DMS79 (cell line): ENCODE measurements at regions not wholly inside any gene's neighbourhood (a gene's known extent, or its start where the extent isn't known, plus 50 kb on each side); places are given as distances from the start of the nearest gene placed in this dataset.

Experiments
- DNase-seq: peaks from one replicate; lab custom pipeline; 2025; lab: John Stamatoyannopoulos, UW

GRCh38 chr2:217749008-217749407, 253.8 kb downstream of the TNS1 start:
- DNase-seq = no peak

- DNase-seq = no peak
Measured at GRCh38 chr2:217746808-217747207, 256.0 kb downstream of the TNS1 start.

- DNase-seq = no peak
Measured at GRCh38 chr2:217743966-217744761, 258.6 kb downstream of the TNS1 start.

- no peak for DNase-seq
Measured at GRCh38 chr2:217743407-217743806, 259.4 kb downstream of the TNS1 start.

GRCh38 chr2:217742841-217743240, 260.0 kb downstream of the TNS1 start:
- DNase-seq = no peak

GRCh38 chr2:217742276-217742675, 260.5 kb downstream of the TNS1 start:
- no peak for DNase-seq

GRCh38 chr2:217741381-217741955, 261.3 kb downstream of the TNS1 start:
- no peak for DNase-seq

- no peak for DNase-seq
Measured at GRCh38 chr2:217740756-217741155, 262.0 kb downstream of the TNS1 start.

GRCh38 chr2:217740178-217740577, 262.6 kb downstream of the TNS1 start:
- DNase-seq = no peak

GRCh38 chr2:217739741-217740140, 263.1 kb downstream of the TNS1 start:
- no peak for DNase-seq

GRCh38 chr2:217738061-217738460, 264.7 kb downstream of the TNS1 start:
- DNase-seq = no peak

GRCh38 chr2:217736776-217737550, 265.8 kb downstream of the TNS1 start:
- DNase-seq = no peak

- no peak for DNase-seq
Measured at GRCh38 chr2:217735899-217736298, 266.9 kb downstream of the TNS1 start.

- DNase-seq = no peak
Measured at GRCh38 chr2:217735034-217735433, 267.8 kb downstream of the TNS1 start.

- no peak for DNase-seq
Measured at GRCh38 chr2:217733461-217733860, 269.3 kb downstream of the TNS1 start.

- no peak for DNase-seq
Measured at GRCh38 chr2:217732992-217733391, 269.8 kb downstream of the TNS1 start.

- DNase-seq = no peak
Measured at GRCh38 chr2:217731805-217732204, 271.0 kb downstream of the TNS1 start.

GRCh38 chr2:217729421-217730053, 273.3 kb downstream of the TNS1 start:
- DNase-seq = no peak

- no peak for DNase-seq
Measured at GRCh38 chr2:217727801-217728200, 275.0 kb downstream of the TNS1 start.

GRCh38 chr2:217725409-217725808, 277.4 kb downstream of the TNS1 start:
- no peak for DNase-seq

GRCh38 chr2:217724471-217724870, 278.3 kb downstream of the TNS1 start:
- no peak for DNase-seq

- no peak for DNase-seq
Measured at GRCh38 chr2:217723981-217724380, 278.8 kb downstream of the TNS1 start.
